B cell (primary cell): ENCODE measurements at regions not wholly inside any gene's neighbourhood (a gene's known extent, or its start where the extent isn't known, plus 50 kb on each side); places are given as distances from the start of the nearest gene placed in this dataset.

Source experiments
- ATAC-seq: fragments of 200-7000 bp; cut with Tn5 transposase; one replicate; pipeline ENCODE4 v1.10.0; 2021; ENCODE audit warnings: low read depth, mild to moderate bottlenecking, moderate number of reproducible peaks, moderate library complexity
- CTCF ChIA-PET: fragments of 350-600 bp; sonication (Branson Sonifier 250); formaldehyde crosslinking; loops from one replicate; lab custom pipeline; 2021; ENCODE audit warnings: antibody characterized with exemption, inconsistent platforms; lab: Charles Lee
- POLR2A ChIA-PET: fragments of 350-600 bp; sonication (Branson Sonifier 250); formaldehyde crosslinking; loops from one replicate; lab custom pipeline; 2021; ENCODE audit warnings: antibody characterized with exemption; lab: Charles Lee
- DNase-seq: peaks from one replicate; pipeline ENCODE4 v3.0.0; 2013
- H2AFZ ChIP-seq: 2 replicates; pipeline ENCODE4 v1.6.1; 2012; ENCODE audit warnings: mild to moderate bottlenecking, low read depth, low read length; ENCODE audit not compliant: insufficient read depth, poor library complexity, severe bottlenecking
- H3K27ac ChIP-seq, 2 donors: 1 replicate in 1 of 2; 2 replicates in 1 of 2; pipeline ENCODE4 v1.5.1; 2012 to 2013; ENCODE audit warnings: low read length in 2 of 2, mild to moderate bottlenecking in 2 of 2, moderate library complexity in 1 of 2
- H3K27me3 ChIP-seq, 4 experiments: fragments of 200-600 bp in 1 of 4; sonication (generic) in 1 of 4; replicated peaks in 1 of 4; 1 replicate in 2 of 4; 2 replicates in 2 of 4; pipeline versions ENCODE4 v1.6.1 to v1.7.0; 2013 to 2016; ENCODE audit warnings: low read length in 3 of 4, mild to moderate bottlenecking in 2 of 4, mixed read lengths in 1 of 4, moderate library complexity in 1 of 4; ENCODE audit not compliant: insufficient read depth in 4 of 4, control insufficient read depth in 3 of 4; ENCODE audit errors: control extremely low read depth in 1 of 4
- H3K36me3 ChIP-seq, 2 experiments: replicated peaks in 1 of 2; 1 replicate in 1 of 2; 2 replicates in 1 of 2; pipeline versions ENCODE4 v1.6.1 to v1.7.1; 2013; ENCODE audit warnings: low read length in 1 of 2; ENCODE audit not compliant: insufficient read depth in 2 of 2, control insufficient read depth in 1 of 2; ENCODE audit errors: control extremely low read depth in 1 of 2, extremely low read depth in 1 of 2
- H3K4me1 ChIP-seq, 2 donors: fragments of 200-600 bp in 1 of 2; sonication (generic) in 1 of 2; 1 replicate in 1 of 2; 2 replicates in 1 of 2; pipeline versions ENCODE4 v1.5.1 to v1.6.1; 2013 to 2017; ENCODE audit warnings: low read length in 2 of 2; ENCODE audit not compliant: control insufficient read depth in 2 of 2, insufficient read depth in 2 of 2
- H3K4me2 ChIP-seq: replicated peaks from 2 replicates; pipeline ENCODE3; 2012; ENCODE audit warnings: mild to moderate bottlenecking, low read depth, low read length; ENCODE audit not compliant: poor library complexity, severe bottlenecking
- H3K4me3 ChIP-seq, 5 experiments: fragments of 200-600 bp in 1 of 5; sonication (generic) in 1 of 5; 1 replicate in 3 of 5; 2 replicates in 2 of 5; pipeline versions ENCODE4 v1.5.1 to v1.7.0; 2011 to 2016; ENCODE audit warnings: low read length in 4 of 5, mild to moderate bottlenecking in 4 of 5, low read depth in 2 of 5, control low read depth in 1 of 5, moderate library complexity in 1 of 5; ENCODE audit not compliant: insufficient read depth in 1 of 5; ENCODE audit errors: control extremely low read depth in 1 of 5, extremely low read depth in 1 of 5
- H3K79me2 ChIP-seq: fragments of 200-600 bp; sonication (generic); one replicate; pipeline ENCODE4 v1.6.0; 2016; ENCODE audit warnings: low read length; ENCODE audit not compliant: control insufficient read depth, insufficient read depth
- H3K9ac ChIP-seq: fragments of 200-600 bp; sonication (generic); 2 replicates; pipeline ENCODE4 v1.6.1; 2017; ENCODE audit warnings: mild to moderate bottlenecking, low read length, moderate library complexity
- H3K9me3 ChIP-seq, 3 donors: one replicate each; pipeline versions ENCODE4 v1.6.1 to v1.7.1; 2013; ENCODE audit warnings: low read length in 2 of 3; ENCODE audit not compliant: control insufficient read depth in 2 of 3, insufficient read depth in 1 of 3; ENCODE audit errors: control extremely low read depth in 1 of 3
- H4K20me1 ChIP-seq: 2 replicates; pipeline ENCODE4 v1.6.0; 2012; ENCODE audit warnings: mild to moderate bottlenecking, low read length; ENCODE audit not compliant: insufficient read depth, control insufficient read depth, poor library complexity, severe bottlenecking
- H3K27ac Mint-ChIP-seq: one replicate; pipeline ENCODE4 v1.8.0; 2021; ENCODE audit warnings: mixed read lengths
- H3K27me3 Mint-ChIP-seq: one replicate; pipeline ENCODE4 v1.8.0; 2021; ENCODE audit warnings: mixed read lengths
- H3K4me1 Mint-ChIP-seq: one replicate; pipeline ENCODE4 v1.8.0; 2021; ENCODE audit warnings: mixed read lengths
- H3K4me3 Mint-ChIP-seq: one replicate; pipeline ENCODE4 v1.8.0; 2021; ENCODE audit warnings: mixed read lengths
- H3K9me3 Mint-ChIP-seq: one replicate; pipeline ENCODE4 v1.8.0; 2022; ENCODE audit warnings: mixed read lengths; ENCODE audit not compliant: insufficient read depth
- EZH2 ChIP-seq: IDR thresholded peaks from 2 replicates; pipeline ENCODE4 v1.6.1; 2012; ENCODE audit warnings: borderline replicate concordance, low read depth, mild to moderate bottlenecking, moderate library complexity, low read length; ENCODE audit not compliant: insufficient read depth, poor library complexity, severe bottlenecking
- WGBS: methylation state at CpG from one replicate; pipeline ENCODE4 v1.1.5; 2013; ENCODE audit warnings: missing lambda C conversion rate; ENCODE audit not compliant: insufficient coverage; 5-methylcytosine and 5-hydroxymethylcytosine counted together
- intact Hi-C: fragments of 100-400 bp; cut with micrococcal nuclease; formaldehyde crosslinking; loops from one replicate; pipeline ENCODE4 v1.10.0; 2022
- TF ChIP-seq, protein P1 (sequence below): fragments of 200-600 bp; IDR thresholded peaks from one replicate; pipeline ENCODE4 v1.8.0; 2022; ENCODE audit warnings: antibody characterized with exemption, mild to moderate bottlenecking

GRCh38 chr1:195766709-195767108 lies 841.5 kb downstream of the KCNT2 start:
- no peak for ATAC-seq
- no peak overlapping the region for H3K4me3 ChIP-seq
- H3K9me3 ChIP-seq, result peaks cover 0 to 6% (median 0%) of the 10 kb centered on the region in 3 donors
- H3K36me3 ChIP-seq, result no peaks in the 10 kb centered on the region
- H3K27me3 Mint-ChIP-seq, result no peaks in the 10 kb centered on the region
- H3K27ac ChIP-seq, result no peak overlapping the region
- H2AFZ ChIP-seq, result no peak overlapping the region
- H3K4me1 Mint-ChIP-seq, result no peaks in the 10 kb centered on the region
- H3K27ac Mint-ChIP-seq, result no peak overlapping the region
- intact Hi-C loops, result no loop called here
- no peak for DNase-seq
- no peak overlapping the region for H3K4me2 ChIP-seq
- H4K20me1 ChIP-seq, result no peaks in the 10 kb centered on the region
- H3K27me3 ChIP-seq, result no peaks in the 10 kb centered on the region
- no peaks in the 10 kb centered on the region for H3K79me2 ChIP-seq
- ChIA-PET CTCF (no interaction called here), POLR2A (no interaction called here)
- no peaks in the 10 kb centered on the region for H3K9me3 Mint-ChIP-seq
- TF ChIP-seq, protein P1, sequence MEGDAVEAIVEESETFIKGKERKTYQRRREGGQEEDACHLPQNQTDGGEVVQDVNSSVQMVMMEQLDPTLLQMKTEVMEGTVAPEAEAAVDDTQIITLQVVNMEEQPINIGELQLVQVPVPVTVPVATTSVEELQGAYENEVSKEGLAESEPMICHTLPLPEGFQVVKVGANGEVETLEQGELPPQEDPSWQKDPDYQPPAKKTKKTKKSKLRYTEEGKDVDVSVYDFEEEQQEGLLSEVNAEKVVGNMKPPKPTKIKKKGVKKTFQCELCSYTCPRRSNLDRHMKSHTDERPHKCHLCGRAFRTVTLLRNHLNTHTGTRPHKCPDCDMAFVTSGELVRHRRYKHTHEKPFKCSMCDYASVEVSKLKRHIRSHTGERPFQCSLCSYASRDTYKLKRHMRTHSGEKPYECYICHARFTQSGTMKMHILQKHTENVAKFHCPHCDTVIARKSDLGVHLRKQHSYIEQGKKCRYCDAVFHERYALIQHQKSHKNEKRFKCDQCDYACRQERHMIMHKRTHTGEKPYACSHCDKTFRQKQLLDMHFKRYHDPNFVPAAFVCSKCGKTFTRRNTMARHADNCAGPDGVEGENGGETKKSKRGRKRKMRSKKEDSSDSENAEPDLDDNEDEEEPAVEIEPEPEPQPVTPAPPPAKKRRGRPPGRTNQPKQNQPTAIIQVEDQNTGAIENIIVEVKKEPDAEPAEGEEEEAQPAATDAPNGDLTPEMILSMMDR, result no peak
- TF ChIP-seq EZH2, result no peak
- H3K4me1 ChIP-seq, result no peaks in the 10 kb centered on the region
- no peak overlapping the region for H3K9ac ChIP-seq
- H3K4me3 Mint-ChIP-seq, result no peak overlapping the region

- Histone ChIP-seq H3K4me2 (no peak overlapping the region), H3K9ac (no peak overlapping the region), H3K4me1 (no peaks in the 10 kb centered on the region), H3K79me2 (no peaks in the 10 kb centered on the region), H3K27me3 (no peaks in the 10 kb centered on the region), H2AFZ (no peak overlapping the region), H4K20me1 (no peaks in the 10 kb centered on the region), H3K27ac (no peak overlapping the region), H3K36me3 (no peaks in the 10 kb centered on the region), H3K9me3 (peaks cover 0 to 6% (median 0%) of the 10 kb centered on the region in 3 donors), H3K4me3 (no peak overlapping the region)
- intact Hi-C loops, result no loop called here
- no peak for ATAC-seq
- no CpG with 5 or more reads among the region's 1 CpG for whole genome bisulfite sequencing
- Mint-ChIP-seq H3K27ac (no peak overlapping the region), H3K27me3 (no peaks in the 10 kb centered on the region), H3K4me3 (no peak overlapping the region), H3K4me1 (no peaks in the 10 kb centered on the region), H3K9me3 (no peaks in the 10 kb centered on the region)
- ChIA-PET CTCF (no interaction called here), POLR2A (no interaction called here)
- no peak for DNase-seq
- TF ChIP-seq, protein P1, result no peak
- no peak for TF ChIP-seq EZH2
Observed at GRCh38 chr1:195765099-195765498, 843.1 kb downstream of the KCNT2 start.
